ENCODE measurements at regions not wholly inside any gene's neighbourhood (a gene's known extent, or its start where the extent isn't known, plus 50 kb on each side); places are given as distances from the start of the nearest gene placed in this dataset.

DNA sequence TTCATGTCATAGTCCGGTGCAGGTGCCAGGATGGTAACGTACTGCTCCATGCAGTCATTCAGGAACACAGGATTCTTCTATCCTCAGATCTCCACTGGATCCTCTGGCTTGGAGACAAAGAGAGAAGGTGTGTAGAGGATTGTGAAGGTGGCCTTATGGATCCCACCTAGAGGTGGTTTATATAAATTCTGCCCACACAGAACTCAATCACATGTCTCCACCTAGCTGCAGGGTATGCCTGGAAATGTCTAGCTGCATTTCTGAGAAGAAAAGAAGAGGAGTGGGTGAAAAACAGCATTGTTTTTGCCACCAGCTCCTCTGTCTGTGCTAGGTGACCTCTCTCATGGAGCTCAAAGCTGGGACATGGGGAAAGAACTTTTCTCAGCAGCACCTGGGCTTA lies 478.7 kb downstream of the PDCD6IP start:
- ATAC-seq, result no peak

DNA sequence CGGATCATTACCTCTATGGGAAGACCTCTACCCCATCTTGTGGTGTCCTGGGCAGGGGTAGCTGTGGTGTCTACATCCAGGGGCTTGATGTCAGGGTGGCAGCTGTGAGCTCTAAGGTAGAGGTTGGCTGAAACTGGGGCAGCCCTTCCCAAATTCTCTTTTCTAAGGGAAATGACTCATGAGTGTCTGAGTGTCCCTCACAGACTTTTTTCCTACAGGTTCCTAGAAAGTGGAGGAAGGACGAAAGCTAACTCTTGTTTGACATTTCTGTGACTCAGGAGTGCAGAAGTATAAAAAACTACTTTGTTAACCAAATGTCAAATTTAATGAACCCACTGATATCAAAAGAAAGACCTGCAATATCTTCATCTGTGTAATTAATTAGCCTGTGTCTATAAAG lies 481.5 kb downstream of the PDCD6IP start:
- Mint-ChIP-seq H3K36me3 (no peaks in the 10 kb centered on the region), H3K27me3 (peaks cover 0 to 26% (median 6%) of the 10 kb centered on the region in 5 donors), H3K4me3 (no peak overlapping the region), H3K4me1 (no peaks in the 10 kb centered on the region), H3K9me3 (peaks cover 0 to 2% (median 0%) of the 10 kb centered on the region in 11 donors), H3K27ac (no peak overlapping the region)
- Histone ChIP-seq H3K9me3 (ENCODE audit: control insufficient read depth in 2 of 3, low read length in 3 of 3) (no peaks in the 10 kb centered on the region), H3K27ac (ENCODE audit: low read depth, low read length) (no peak overlapping the region), H3K4me1 (ENCODE audit: control insufficient read depth in 2 of 2, insufficient read depth in 2 of 2, low read length in 2 of 2) (no peaks in the 10 kb centered on the region), H3K27me3 (ENCODE audit: control insufficient read depth in 2 of 2, insufficient read depth in 2 of 2, low read length in 2 of 2) (no peaks in the 10 kb centered on the region), H3K36me3 (ENCODE audit: control insufficient read depth in 2 of 3, insufficient read depth in 3 of 3, low read length in 3 of 3) (no peaks in the 10 kb centered on the region), H3K4me3 (ENCODE audit: low read length) (no peak overlapping the region)
- ATAC-seq (no peak), DNase-seq (no peak)
- intact Hi-C loops (cut with micrococcal nuclease), result no loop called here
- ChIA-PET POLR2A (no interaction called here), CTCF (no interaction called here)

More for the DNA sequence above, 478.7 kb downstream of the PDCD6IP start:
- Histone ChIP-seq H3K9me3 (ENCODE audit: control insufficient read depth in 2 of 3, low read length in 3 of 3) (no peaks in the 10 kb centered on the region), H3K4me1 (ENCODE audit: control insufficient read depth in 2 of 2, insufficient read depth in 2 of 2, low read length in 2 of 2) (no peaks in the 10 kb centered on the region), H3K27ac (ENCODE audit: low read depth, low read length) (no peak overlapping the region), H3K36me3 (ENCODE audit: control insufficient read depth in 2 of 3, insufficient read depth in 3 of 3, low read length in 3 of 3) (no peaks in the 10 kb centered on the region), H3K27me3 (ENCODE audit: control insufficient read depth in 2 of 2, insufficient read depth in 2 of 2, low read length in 2 of 2) (no peaks in the 10 kb centered on the region), H3K4me3 (ENCODE audit: low read length) (no peak overlapping the region)
- Mint-ChIP-seq H3K27me3 (peaks cover 0 to 21% (median 14%) of the 10 kb centered on the region in 5 donors), H3K4me3 (no peak overlapping the region), H3K36me3 (no peaks in the 10 kb centered on the region), H3K27ac (no peak overlapping the region), H3K9me3 (peaks cover 0 to 4% (median 0%) of the 10 kb centered on the region in 11 donors), H3K4me1 (no peaks in the 10 kb centered on the region)
- POLR2A ChIA-PET, result interaction anchor here (0.6 kb wide), 1 partner anchor 340 kb away, joined by 3 read pairs; no protein-coding TSS in a partner anchor
- CTCF ChIA-PET, result no interaction called here
- DNase-seq, result no peak
- intact Hi-C loops (cut with micrococcal nuclease), result no loop called here

DNA sequence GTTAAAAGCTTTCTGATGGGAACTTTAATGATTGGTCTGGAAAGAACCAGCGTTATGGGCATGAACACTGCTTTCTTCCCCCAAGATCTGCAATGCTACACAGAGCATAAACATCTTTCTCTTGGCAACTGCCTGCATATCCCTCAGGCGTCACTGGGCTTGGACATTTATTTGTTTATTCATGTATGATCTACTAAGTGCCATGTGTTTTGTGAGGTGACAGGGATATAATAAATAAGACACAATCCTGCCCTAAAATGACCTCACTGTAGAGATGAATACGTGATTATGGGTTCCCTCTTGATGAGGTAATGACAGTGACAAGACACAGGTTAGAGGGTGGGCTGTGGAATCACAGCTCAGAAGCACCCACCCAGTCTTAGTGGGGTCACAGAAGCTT lies 485.3 kb downstream of the PDCD6IP start:
- ATAC-seq (no peak), DNase-seq (no peak)
- ChIA-PET CTCF (no interaction called here), POLR2A (no interaction called here)
- Mint-ChIP-seq H3K27ac (no peak overlapping the region), H3K4me3 (no peak overlapping the region), H3K9me3 (peaks cover 0 to 6% (median 0%) of the 10 kb centered on the region in 11 donors), H3K27me3 (peaks cover 0 to 14% (median 3%) of the 10 kb centered on the region in 5 donors), H3K36me3 (no peaks in the 10 kb centered on the region), H3K4me1 (no peaks in the 10 kb centered on the region)
- H3K27me3 ChIP-seq (ENCODE audit: control insufficient read depth in 2 of 2, insufficient read depth in 2 of 2, low read length in 2 of 2), result no peaks in the 10 kb centered on the region
- H3K9me3 ChIP-seq (ENCODE audit: control insufficient read depth in 2 of 3, low read length in 3 of 3), result no peaks in the 10 kb centered on the region
- H3K4me1 ChIP-seq (ENCODE audit: control insufficient read depth in 2 of 2, insufficient read depth in 2 of 2, low read length in 2 of 2), result no peaks in the 10 kb centered on the region
- H3K4me3 ChIP-seq (ENCODE audit: low read length), result no peak overlapping the region
- H3K36me3 ChIP-seq (ENCODE audit: control insufficient read depth in 2 of 3, insufficient read depth in 3 of 3, low read length in 3 of 3), result no peaks in the 10 kb centered on the region
- no peak overlapping the region for H3K27ac ChIP-seq (ENCODE audit: low read depth, low read length)
- intact Hi-C loops (cut with micrococcal nuclease), result no loop called here

DNA sequence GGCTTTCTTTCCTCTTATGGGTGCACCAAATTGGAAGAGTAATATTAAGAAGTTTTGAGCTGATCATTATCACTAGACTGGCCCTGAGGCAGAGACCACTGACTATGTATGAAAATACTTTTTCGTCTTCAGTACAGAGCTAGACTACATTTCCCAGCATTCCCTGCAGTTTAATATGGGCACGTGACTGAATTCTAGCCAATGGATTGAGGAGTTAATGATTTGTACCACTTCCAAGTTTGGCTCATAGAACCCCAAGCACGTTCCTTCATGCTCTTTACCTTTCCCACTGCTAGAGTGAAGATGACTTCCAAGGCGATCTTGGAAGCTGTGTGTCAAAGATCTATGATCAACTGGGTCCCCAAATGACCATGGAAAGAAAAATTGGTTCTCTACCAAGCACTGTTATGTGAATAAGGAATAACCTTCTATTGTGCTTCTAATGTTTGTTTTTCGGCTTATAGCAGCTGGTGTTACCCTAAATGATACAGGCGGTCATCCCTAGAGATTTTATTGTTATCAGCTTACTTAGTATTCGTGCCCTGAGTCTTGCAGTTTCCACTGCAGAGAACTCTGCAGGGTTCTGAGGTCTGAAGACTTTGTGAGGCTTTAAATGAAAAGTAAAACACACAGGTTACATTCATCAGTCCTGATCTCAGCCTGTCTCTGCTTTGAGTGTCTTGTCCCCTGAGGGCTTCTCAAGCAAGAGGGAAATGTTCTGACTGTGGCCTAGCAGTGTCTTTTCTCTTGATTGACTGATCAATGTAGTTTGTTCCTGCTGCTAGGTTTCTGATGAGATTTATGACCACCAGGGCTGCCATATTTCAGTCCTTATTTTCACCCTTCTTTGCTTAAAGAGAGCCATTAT lies 486.8 kb downstream of the PDCD6IP start:
- H3K36me3 Mint-ChIP-seq, result no peaks in the 10 kb centered on the region
- no peaks in the 10 kb centered on the region for H3K9me3 ChIP-seq (ENCODE audit: control insufficient read depth in 2 of 3, low read length in 3 of 3)

DNA sequence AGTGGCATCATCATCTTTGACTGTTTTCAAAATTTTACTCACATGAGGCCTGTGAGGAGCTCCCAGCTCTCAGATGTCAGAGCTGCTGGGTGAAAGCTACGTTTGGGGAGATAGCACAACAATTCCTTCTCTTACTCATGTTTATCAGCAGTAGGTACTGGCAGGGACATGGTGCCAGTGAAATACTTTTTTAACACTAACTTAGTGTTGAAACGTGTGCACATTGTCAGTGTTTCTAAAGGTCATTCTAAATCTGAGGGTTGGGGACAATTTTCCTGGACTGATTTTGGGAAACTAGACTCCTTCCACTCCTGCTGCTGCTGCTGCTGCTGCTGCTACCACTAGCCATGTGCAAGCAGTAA lies 487.4 kb downstream of the PDCD6IP start:
- intact Hi-C loops (cut with micrococcal nuclease), result no loop called here
- no peak overlapping the region for H3K27ac ChIP-seq (ENCODE audit: low read depth, low read length)
- H3K4me3 ChIP-seq (ENCODE audit: low read length), result no peak overlapping the region
- no peaks in the 10 kb centered on the region for H3K36me3 ChIP-seq (ENCODE audit: control insufficient read depth in 2 of 3, insufficient read depth in 3 of 3, low read length in 3 of 3)
- Mint-ChIP-seq H3K27ac (no peak overlapping the region), H3K4me3 (no peak overlapping the region), H3K4me1 (no peaks in the 10 kb centered on the region), H3K27me3 (peaks cover 0 to 6% (median 3%) of the 10 kb centered on the region in 5 donors), H3K36me3 (no peaks in the 10 kb centered on the region), H3K9me3 (peaks cover 0 to 6% (median 0%) of the 10 kb centered on the region in 11 donors)
- no peaks in the 10 kb centered on the region for H3K9me3 ChIP-seq (ENCODE audit: control insufficient read depth in 2 of 3, low read length in 3 of 3)
- CTCF ChIA-PET, result no interaction called here
- H3K4me1 ChIP-seq (ENCODE audit: control insufficient read depth in 2 of 2, insufficient read depth in 2 of 2, low read length in 2 of 2), result no peaks in the 10 kb centered on the region
- POLR2A ChIA-PET, result no interaction called here
- ATAC-seq (no peak), DNase-seq (no peak)
- no peaks in the 10 kb centered on the region for H3K27me3 ChIP-seq (ENCODE audit: control insufficient read depth in 2 of 2, insufficient read depth in 2 of 2, low read length in 2 of 2)

More for the DNA sequence above, 486.8 kb downstream of the PDCD6IP start:
- CTCF ChIA-PET, result no interaction called here
- Histone ChIP-seq H3K27ac (ENCODE audit: low read depth, low read length) (no peak overlapping the region), H3K4me1 (ENCODE audit: control insufficient read depth in 2 of 2, insufficient read depth in 2 of 2, low read length in 2 of 2) (no peaks in the 10 kb centered on the region), H3K27me3 (ENCODE audit: control insufficient read depth in 2 of 2, insufficient read depth in 2 of 2, low read length in 2 of 2) (no peaks in the 10 kb centered on the region), H3K36me3 (ENCODE audit: control insufficient read depth in 2 of 3, insufficient read depth in 3 of 3, low read length in 3 of 3) (no peaks in the 10 kb centered on the region), H3K4me3 (ENCODE audit: low read length) (no peak overlapping the region)
- DNase-seq, result no peak
- no peak for ATAC-seq
- no peak overlapping the region for H3K4me3 Mint-ChIP-seq
- intact Hi-C loops (cut with micrococcal nuclease), result no loop called here
- peaks cover 0 to 13% (median 3%) of the 10 kb centered on the region in 5 donors for H3K27me3 Mint-ChIP-seq
- H3K4me1 Mint-ChIP-seq, result no peaks in the 10 kb centered on the region
- POLR2A ChIA-PET, result no interaction called here
- peaks cover 0 to 6% (median 0%) of the 10 kb centered on the region in 11 donors for H3K9me3 Mint-ChIP-seq
- H3K27ac Mint-ChIP-seq, result no peak overlapping the region

DNA sequence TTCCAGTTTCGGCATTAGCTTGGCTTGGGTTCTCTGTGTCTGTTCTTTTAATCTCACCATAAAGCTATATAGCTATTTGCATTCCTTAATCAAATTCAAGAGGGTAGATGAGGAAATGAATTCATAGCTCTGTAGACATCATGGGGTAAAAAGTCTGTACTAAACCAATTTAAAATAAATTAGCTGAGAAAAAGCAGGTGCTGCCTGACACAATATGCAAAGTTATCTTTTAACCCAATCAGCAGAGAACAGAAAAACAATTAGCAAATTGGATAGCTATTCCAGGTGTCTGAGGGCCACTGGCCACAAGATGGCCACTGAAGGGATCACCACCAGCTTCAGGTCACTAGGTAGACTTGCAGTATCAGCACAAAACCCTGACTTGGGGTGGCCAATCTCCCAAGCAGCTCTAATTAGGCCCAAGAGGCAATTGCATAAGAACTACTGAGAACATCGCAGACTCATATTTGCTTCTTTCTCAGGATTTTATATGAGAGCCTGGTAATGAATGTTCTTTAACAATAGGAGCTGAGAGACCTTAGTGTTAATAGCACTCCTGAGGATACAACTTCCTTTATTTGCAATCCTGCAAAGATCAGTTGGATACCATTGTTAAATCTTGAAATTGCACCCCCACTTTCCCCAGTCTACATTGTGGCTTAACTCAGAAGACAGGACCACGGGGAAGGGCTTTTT lies 494.3 kb downstream of the PDCD6IP start:
- Histone ChIP-seq H3K4me3 (ENCODE audit: low read length) (no peak overlapping the region), H3K36me3 (ENCODE audit: control insufficient read depth in 2 of 3, insufficient read depth in 3 of 3, low read length in 3 of 3) (no peaks in the 10 kb centered on the region), H3K27me3 (ENCODE audit: control insufficient read depth in 2 of 2, insufficient read depth in 2 of 2, low read length in 2 of 2) (no peaks in the 10 kb centered on the region), H3K4me1 (ENCODE audit: control insufficient read depth in 2 of 2, insufficient read depth in 2 of 2, low read length in 2 of 2) (no peaks in the 10 kb centered on the region), H3K9me3 (ENCODE audit: control insufficient read depth in 2 of 3, low read length in 3 of 3) (no peaks in the 10 kb centered on the region), H3K27ac (ENCODE audit: low read depth, low read length) (no peak overlapping the region)
- peaks cover 0 to 6% (median 0%) of the 10 kb centered on the region in 5 donors for H3K27me3 Mint-ChIP-seq
- intact Hi-C loops (cut with micrococcal nuclease), result no loop called here
- no peak overlapping the region for H3K27ac Mint-ChIP-seq
- ChIA-PET CTCF (no interaction called here), POLR2A (no interaction called here)
- no peaks in the 10 kb centered on the region for H3K36me3 Mint-ChIP-seq
- no peak for DNase-seq
- peaks cover 0 to 1% (median 0%) of the 10 kb centered on the region in 11 donors for H3K9me3 Mint-ChIP-seq
- ATAC-seq, result no peak
- H3K4me3 Mint-ChIP-seq, result no peak overlapping the region
- no peaks in the 10 kb centered on the region for H3K4me1 Mint-ChIP-seq

Measured in naive thymus-derived CD4-positive, alpha-beta T cell (primary cell).